Thoracic aorta (tissue), 2 donors: ENCODE measurements at regions not wholly inside any gene's neighbourhood (a gene's known extent, or its start where the extent isn't known, plus 50 kb on each side); places are given as distances from the start of the nearest gene placed in this dataset.

Experiments
- ATAC-seq: fragments of 150-250 bp; one replicate; pipeline ENCODE4 v1.8.0; 2017; ENCODE audit warnings: low read depth; ENCODE audit not compliant: insufficient number of reproducible peaks, low FRiP score
- DNase-seq: peaks from one replicate; pipeline ENCODE4 v3.0.0-alpha.2; 2020; ENCODE audit warnings: low spot score
- H3K27ac ChIP-seq, 2 donors: fragments of 200-600 bp; sonication (generic); 1 replicate in 1 of 2; 2 replicates in 1 of 2; pipeline ENCODE4 v1.5.1; 2016; ENCODE audit warnings: mild to moderate bottlenecking in 2 of 2, moderate library complexity in 2 of 2
- H3K27me3 ChIP-seq: fragments of 200-600 bp; sonication (generic); replicated peaks from 2 replicates; pipeline ENCODE4 v1.6.0; 2016; ENCODE audit warnings: mild to moderate bottlenecking; ENCODE audit not compliant: insufficient read depth
- H3K36me3 ChIP-seq: fragments of 200-600 bp; sonication (generic); one replicate; pipeline ENCODE4 v1.5.1; 2016
- H3K4me1 ChIP-seq, 2 donors: fragments of 200-600 bp; sonication (generic); 1 replicate in 1 of 2; 2 replicates in 1 of 2; pipeline versions ENCODE4 v1.5.1 to v1.6.0; 2016; ENCODE audit warnings: low read depth in 2 of 2, mild to moderate bottlenecking in 1 of 2; ENCODE audit not compliant: control insufficient read depth in 1 of 2
- H3K4me3 ChIP-seq: fragments of 200-600 bp; sonication (generic); 2 replicates; pipeline ENCODE4 v1.5.1; 2016; ENCODE audit warnings: mild to moderate bottlenecking
- H3K9me3 ChIP-seq: fragments of 200-600 bp; sonication (generic); 2 replicates; pipeline ENCODE4 v1.5.1; 2016
- TF ChIP-seq, protein P1 (sequence below): fragments of 200-600 bp; sonication (generic); IDR thresholded peaks from one replicate; pipeline ENCODE4 v1.5.1; 2019; ENCODE audit warnings: antibody characterized with exemption

DNA sequence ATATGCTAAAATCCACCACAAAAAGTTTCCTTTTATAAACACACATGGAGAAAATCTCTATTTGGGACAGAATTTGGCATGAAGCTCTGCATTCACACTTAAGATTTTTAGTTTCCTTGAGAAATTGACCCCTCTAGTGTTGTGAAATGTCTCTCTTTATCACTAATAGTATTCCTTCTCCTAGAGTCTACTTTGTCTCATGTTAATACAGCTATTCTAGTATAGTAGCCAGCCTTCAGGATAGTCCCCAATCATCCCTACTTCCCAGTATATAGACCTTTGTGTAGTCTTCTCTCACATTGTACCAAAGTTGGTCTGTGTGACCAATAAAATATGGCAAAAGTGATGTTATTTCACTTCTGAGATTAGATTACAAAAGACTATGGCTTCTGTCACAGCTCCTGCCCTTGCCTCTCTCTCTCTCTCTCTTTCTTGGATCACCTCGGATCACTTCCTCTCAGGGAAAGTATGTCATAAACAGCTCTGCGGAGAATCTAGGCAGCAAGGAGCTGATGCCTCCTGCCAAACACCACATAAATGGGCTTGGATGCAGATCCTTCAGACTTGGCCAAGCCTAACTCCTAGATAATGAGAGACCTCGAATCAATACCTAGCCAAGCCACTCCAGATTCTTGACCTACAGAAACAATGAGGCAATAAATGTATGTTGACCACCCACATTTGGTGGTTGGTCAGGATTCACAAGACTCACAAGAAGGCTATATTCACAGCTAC is 59.7 kb upstream of the NABP1 start:
- ATAC-seq (no peak), DNase-seq (no peak)
- no peaks in the 10 kb centered on the region for H3K9me3 ChIP-seq
- H3K4me1 ChIP-seq: peaks cover 10 to 12% of the 10 kb centered on the region in 2 donors
- H3K4me3 ChIP-seq: no peak overlapping the region
- H3K27ac ChIP-seq: no peak overlapping the region
- no peaks in the 10 kb centered on the region for H3K27me3 ChIP-seq
- TF ChIP-seq, protein P1, sequence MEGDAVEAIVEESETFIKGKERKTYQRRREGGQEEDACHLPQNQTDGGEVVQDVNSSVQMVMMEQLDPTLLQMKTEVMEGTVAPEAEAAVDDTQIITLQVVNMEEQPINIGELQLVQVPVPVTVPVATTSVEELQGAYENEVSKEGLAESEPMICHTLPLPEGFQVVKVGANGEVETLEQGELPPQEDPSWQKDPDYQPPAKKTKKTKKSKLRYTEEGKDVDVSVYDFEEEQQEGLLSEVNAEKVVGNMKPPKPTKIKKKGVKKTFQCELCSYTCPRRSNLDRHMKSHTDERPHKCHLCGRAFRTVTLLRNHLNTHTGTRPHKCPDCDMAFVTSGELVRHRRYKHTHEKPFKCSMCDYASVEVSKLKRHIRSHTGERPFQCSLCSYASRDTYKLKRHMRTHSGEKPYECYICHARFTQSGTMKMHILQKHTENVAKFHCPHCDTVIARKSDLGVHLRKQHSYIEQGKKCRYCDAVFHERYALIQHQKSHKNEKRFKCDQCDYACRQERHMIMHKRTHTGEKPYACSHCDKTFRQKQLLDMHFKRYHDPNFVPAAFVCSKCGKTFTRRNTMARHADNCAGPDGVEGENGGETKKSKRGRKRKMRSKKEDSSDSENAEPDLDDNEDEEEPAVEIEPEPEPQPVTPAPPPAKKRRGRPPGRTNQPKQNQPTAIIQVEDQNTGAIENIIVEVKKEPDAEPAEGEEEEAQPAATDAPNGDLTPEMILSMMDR: no peak
- no peaks in the 10 kb centered on the region for H3K36me3 ChIP-seq

DNA sequence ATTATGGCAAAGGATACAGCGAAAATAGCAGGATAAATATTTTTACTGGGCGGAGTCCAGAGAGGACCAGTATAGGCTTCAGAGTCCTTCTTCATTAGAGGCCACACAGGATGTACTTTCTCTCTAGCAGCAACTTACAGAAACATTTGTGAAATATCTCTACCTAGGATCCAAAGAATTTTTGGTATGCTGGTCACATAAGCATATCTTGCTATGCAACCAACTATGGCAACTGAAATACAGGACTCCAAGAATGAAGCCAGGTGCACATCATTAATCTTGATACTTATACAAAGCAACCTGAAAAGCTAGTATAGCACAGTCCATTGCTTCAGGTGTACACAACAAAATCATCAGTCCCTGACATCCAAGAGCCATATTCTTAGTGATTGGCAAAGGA is 59.1 kb upstream of the NABP1 start:
- Histone ChIP-seq H3K9me3 (no peaks in the 10 kb centered on the region), H3K4me3 (no peak overlapping the region), H3K27me3 (no peaks in the 10 kb centered on the region), H3K4me1 (peaks cover 10 to 12% of the 10 kb centered on the region in 2 donors), H3K36me3 (no peaks in the 10 kb centered on the region), H3K27ac (no peak overlapping the region)
- TF ChIP-seq, protein P1: no peak
- no peak for DNase-seq
- no peak for ATAC-seq

DNA sequence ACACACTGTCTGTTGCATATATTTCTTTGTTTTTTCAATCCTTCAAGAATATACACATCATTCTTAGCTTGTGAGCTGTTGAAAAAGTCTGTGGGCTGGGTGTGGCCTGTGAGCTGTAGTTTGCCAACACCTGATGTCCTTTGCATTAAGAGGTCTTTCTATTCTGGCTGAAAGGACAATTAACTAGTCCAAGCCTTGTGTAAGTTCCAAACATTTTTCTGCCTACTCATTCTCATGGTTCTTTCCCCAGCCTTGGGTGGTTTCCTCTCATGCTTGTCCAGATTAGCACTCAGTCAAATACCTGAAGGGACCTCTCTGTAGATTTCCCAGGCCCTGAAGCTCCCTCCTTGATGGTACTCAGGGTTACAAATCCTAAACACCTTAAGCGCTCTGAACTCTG is 57.8 kb upstream of the NABP1 start:
- Histone ChIP-seq H3K36me3 (no peaks in the 10 kb centered on the region), H3K4me1 (peaks cover 10 to 12% of the 10 kb centered on the region in 2 donors), H3K27me3 (no peaks in the 10 kb centered on the region), H3K27ac (no peak overlapping the region), H3K4me3 (no peak overlapping the region), H3K9me3 (no peaks in the 10 kb centered on the region)
- TF ChIP-seq, protein P1: no peak
- DNase-seq (no peak), ATAC-seq (no peak)

DNA sequence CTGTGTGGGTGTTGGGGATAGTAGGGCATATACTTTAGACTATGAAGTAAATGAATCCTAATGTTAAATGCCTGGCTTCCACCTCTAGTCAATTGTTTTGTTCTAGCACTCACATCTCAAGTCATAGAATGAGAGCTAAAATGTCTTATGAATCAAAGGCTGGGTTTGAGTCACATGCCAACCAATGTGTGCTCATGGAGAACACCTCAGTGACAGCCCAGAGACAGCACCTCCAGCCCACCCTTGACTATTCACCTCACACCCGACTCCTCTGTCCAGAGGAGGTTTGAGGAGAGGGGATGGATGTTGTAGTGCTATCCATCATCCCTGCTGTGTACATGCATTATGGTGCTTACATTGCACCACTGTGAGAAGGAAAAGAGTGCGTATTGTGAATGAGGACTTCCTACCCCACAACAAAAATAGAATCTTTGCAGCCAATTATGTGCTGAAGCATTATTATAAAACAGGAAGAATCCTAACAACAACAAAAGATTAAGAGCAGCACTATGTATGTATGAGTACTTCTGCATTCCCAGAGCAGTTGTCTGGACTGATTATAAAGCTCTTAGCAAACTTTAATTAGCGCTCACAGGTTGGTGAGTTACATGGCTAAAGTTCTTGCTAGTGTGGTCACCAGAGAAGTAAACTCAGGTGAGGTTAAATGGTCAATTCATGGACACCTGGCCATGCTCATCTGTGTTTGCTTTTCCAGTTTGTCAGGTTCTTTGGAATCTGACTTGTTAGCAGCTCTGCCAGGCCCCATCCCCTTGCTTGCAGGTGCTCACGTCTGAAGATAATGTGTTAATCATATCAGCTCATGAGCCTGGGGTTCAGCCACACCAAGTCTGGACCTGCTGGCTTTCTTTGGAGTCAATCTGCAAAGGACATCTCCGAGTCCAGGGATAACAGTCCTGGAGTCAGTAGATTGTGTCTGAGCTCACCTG is 55.3 kb upstream of the NABP1 start:
- Histone ChIP-seq H3K27me3 (no peaks in the 10 kb centered on the region), H3K27ac (no peak overlapping the region), H3K4me3 (no peak overlapping the region), H3K4me1 (peaks cover 10 to 11% of the 10 kb centered on the region in 2 donors), H3K36me3 (no peaks in the 10 kb centered on the region), H3K9me3 (no peaks in the 10 kb centered on the region)
- DNase-seq (no peak), ATAC-seq (no peak)
- TF ChIP-seq, protein P1: no peak

DNA sequence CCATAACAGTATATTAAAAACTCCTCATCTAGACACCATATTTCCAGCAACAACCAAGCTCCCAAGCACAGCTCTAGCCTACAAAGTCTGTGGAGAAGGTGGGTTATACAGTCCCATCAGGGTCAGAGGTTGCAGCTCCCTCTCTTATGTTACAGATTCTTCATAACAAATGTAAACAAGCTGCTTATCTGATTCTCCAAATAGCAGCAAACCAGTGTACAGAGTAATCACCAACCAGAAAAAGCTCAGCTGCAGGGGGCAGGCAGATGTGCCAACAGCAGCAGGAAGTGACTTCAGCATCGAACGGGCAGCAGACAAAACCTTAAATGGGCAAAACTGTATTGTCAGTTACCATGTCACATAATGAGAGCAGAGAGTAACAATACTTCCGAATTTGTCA is 52.9 kb upstream of the NABP1 start:
- no peaks in the 10 kb centered on the region for H3K27me3 ChIP-seq
- no peak overlapping the region for H3K4me3 ChIP-seq
- H3K36me3 ChIP-seq: no peaks in the 10 kb centered on the region
- H3K27ac ChIP-seq: no peak overlapping the region
- no peaks in the 10 kb centered on the region for H3K9me3 ChIP-seq
- TF ChIP-seq, protein P1: no peak
- ATAC-seq: no peak
- no peaks in the 10 kb centered on the region for H3K4me1 ChIP-seq
- no peak for DNase-seq
